Upper lobe of right lung (tissue), 1 donor: ENCODE measurements at regions not wholly inside any gene's neighbourhood (a gene's known extent, or its start where the extent isn't known, plus 50 kb on each side); places are given as distances from the start of the nearest gene placed in this dataset.
A peak's percentile ranks its signal among the peaks of the same experiment; 100 is the strongest.

Experiments used
- ATAC-seq: fragments of 200-7000 bp; cut with Tn5 transposase; one replicate; pipeline ENCODE4 v1.9.1; 2020; ENCODE audit warnings: mild to moderate bottlenecking, moderate library complexity
- DNase-seq: peaks from one replicate; pipeline ENCODE4 v3.0.0-alpha.2; 2020
- H3K27ac ChIP-seq: fragments of 200-600 bp; one replicate; pipeline ENCODE4 v1.8.0; 2022
- H3K27me3 ChIP-seq: fragments of 200-600 bp; one replicate; pipeline ENCODE4 v1.8.0; 2022; ENCODE audit warnings: mild to moderate bottlenecking
- H3K36me3 ChIP-seq: fragments of 200-600 bp; one replicate; pipeline ENCODE4 v1.8.0; 2022
- H3K4me1 ChIP-seq: fragments of 200-600 bp; one replicate; pipeline ENCODE4 v1.8.0; 2022
- H3K4me3 ChIP-seq: fragments of 200-600 bp; one replicate; pipeline ENCODE4 v1.8.0; 2022; ENCODE audit warnings: mild to moderate bottlenecking
- H3K9me3 ChIP-seq: fragments of 200-600 bp; one replicate; pipeline ENCODE4 v1.8.0; 2022
- intact Hi-C: fragments of 100-400 bp; cut with DNase I; formaldehyde crosslinking; loops from one replicate; pipeline ENCODE4 v1.11.0; 2022
- TF ChIP-seq, protein P1 (sequence below): fragments of 200-600 bp; IDR thresholded peaks from one replicate; pipeline ENCODE4 v1.8.0; 2022; ENCODE audit warnings: antibody characterized with exemption
- donor health status: DM: no; HTN: yes; CAD: no; lungs with severe emphysema.

DNA sequence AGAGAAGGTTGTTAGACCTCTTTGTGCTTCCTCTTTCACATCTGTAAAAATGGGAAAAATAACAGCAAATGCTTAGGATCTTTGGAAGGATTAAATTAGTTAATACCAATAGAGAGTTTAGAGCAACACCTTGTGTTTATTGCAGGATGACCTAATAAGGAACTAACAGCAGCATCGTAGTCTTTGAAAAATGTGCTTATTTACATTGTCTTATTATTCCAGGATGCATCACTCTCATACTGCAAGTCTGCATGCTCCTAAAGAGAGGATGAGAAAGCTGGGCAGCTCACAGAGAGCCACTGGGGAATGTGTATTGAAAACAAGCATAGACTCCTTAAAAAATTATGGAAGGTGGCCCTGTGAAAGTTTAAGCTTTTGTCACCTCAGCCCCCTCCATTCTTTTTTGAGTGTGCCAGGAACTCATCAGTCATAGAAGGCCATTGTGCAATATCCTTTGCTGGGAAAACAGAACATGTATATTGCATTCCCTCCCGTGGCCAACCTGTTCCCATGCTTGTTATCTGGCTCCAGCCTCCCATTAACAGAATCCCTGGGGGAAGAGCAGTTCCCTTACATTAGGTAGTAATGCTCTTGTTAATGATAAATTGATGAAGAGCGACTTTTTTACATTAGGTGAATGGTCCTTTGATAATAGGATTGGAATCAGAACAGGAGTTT lies 180.7 kb downstream of the ZNF326 start:
- H3K4me3 ChIP-seq: no peak overlapping the region
- TF ChIP-seq, protein P1, sequence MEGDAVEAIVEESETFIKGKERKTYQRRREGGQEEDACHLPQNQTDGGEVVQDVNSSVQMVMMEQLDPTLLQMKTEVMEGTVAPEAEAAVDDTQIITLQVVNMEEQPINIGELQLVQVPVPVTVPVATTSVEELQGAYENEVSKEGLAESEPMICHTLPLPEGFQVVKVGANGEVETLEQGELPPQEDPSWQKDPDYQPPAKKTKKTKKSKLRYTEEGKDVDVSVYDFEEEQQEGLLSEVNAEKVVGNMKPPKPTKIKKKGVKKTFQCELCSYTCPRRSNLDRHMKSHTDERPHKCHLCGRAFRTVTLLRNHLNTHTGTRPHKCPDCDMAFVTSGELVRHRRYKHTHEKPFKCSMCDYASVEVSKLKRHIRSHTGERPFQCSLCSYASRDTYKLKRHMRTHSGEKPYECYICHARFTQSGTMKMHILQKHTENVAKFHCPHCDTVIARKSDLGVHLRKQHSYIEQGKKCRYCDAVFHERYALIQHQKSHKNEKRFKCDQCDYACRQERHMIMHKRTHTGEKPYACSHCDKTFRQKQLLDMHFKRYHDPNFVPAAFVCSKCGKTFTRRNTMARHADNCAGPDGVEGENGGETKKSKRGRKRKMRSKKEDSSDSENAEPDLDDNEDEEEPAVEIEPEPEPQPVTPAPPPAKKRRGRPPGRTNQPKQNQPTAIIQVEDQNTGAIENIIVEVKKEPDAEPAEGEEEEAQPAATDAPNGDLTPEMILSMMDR: no peak
- H3K27ac ChIP-seq: no peak overlapping the region
- DNase-seq (no peak), ATAC-seq (peak; percentile 64)
- H3K36me3 ChIP-seq: no peaks in the 10 kb centered on the region
- no peaks in the 10 kb centered on the region for H3K27me3 ChIP-seq
- no peaks in the 10 kb centered on the region for H3K4me1 ChIP-seq
- intact Hi-C loops: no loop called here
- H3K9me3 ChIP-seq: no peaks in the 10 kb centered on the region

DNA sequence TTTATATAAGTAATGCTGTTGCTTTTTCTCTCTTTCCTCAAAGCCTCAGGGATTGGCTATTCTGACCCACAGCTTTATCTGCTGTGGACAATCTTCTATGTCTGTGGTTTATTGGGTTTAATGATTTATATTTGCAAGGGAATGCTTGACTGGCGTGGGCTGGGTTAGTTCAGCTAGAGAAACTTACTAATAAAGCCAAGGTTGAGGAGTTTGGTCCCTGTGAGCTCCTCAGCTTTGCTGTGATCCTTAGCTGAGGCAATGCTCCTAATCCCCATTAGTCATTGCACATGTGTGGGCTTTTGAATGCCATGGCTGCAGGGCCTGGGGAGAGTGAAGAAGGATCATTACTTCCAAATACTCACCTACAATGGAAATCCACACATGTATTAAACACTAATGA lies 179.3 kb downstream of the ZNF326 start:
- DNase-seq (no peak), ATAC-seq (no peak)
- intact Hi-C loops: no loop called here
- Histone ChIP-seq H3K4me1 (no peaks in the 10 kb centered on the region), H3K27ac (no peak overlapping the region), H3K36me3 (no peaks in the 10 kb centered on the region), H3K9me3 (no peaks in the 10 kb centered on the region), H3K27me3 (no peaks in the 10 kb centered on the region), H3K4me3 (no peak overlapping the region)
- TF ChIP-seq, protein P1: no peak

DNA sequence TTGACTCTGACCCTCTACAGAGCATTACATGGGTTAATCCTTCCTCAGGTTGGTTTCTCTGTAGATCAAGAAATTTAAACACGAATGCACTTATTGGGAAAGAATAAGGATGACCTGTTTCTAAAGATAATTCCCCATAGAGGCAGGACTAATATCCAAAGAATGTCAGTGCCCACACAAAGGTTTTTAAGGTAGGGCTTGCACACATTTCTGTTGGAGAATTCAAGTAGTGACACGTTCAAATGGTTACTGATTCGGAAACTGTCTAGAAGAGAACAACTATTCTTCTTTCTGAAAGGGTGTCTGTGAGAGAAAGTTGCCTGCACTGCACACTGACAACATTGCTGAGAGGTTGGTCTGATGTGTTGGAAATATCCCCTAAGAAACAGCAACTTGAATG lies 167.3 kb downstream of the ZNF326 start:
- no peaks in the 10 kb centered on the region for H3K4me1 ChIP-seq
- no peak for DNase-seq
- intact Hi-C loops: no loop called here
- H3K4me3 ChIP-seq: no peak overlapping the region
- H3K9me3 ChIP-seq: no peaks in the 10 kb centered on the region
- H3K27me3 ChIP-seq: no peaks in the 10 kb centered on the region
- no peaks in the 10 kb centered on the region for H3K36me3 ChIP-seq
- no peak for ATAC-seq
- TF ChIP-seq, protein P1: no peak
- no peak overlapping the region for H3K27ac ChIP-seq

DNA sequence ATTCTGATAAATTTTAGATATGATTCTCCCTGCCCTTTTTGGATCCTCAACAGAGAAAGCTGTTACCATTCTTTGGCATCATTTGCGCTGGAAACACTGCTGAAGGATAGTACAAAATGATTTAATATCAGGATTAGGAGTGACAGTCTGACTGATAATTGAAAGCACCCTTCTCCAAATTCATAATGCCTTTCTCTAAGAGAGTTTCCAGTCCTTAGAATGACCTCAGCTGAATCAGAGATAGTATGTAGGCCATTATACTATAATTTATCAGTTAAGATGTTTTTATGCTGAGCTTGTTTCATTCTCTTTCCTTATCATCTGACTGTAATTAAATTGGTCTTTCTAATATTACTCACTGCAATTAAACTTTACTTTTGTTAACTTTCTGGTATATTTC lies 166.7 kb downstream of the ZNF326 start:
- H3K4me3 ChIP-seq: no peak overlapping the region
- H3K9me3 ChIP-seq: no peaks in the 10 kb centered on the region
- H3K27ac ChIP-seq: no peak overlapping the region
- DNase-seq (no peak), ATAC-seq (no peak)
- no peaks in the 10 kb centered on the region for H3K36me3 ChIP-seq
- H3K4me1 ChIP-seq: no peaks in the 10 kb centered on the region
- TF ChIP-seq, protein P1: no peak
- intact Hi-C loops: no loop called here
- no peaks in the 10 kb centered on the region for H3K27me3 ChIP-seq

DNA sequence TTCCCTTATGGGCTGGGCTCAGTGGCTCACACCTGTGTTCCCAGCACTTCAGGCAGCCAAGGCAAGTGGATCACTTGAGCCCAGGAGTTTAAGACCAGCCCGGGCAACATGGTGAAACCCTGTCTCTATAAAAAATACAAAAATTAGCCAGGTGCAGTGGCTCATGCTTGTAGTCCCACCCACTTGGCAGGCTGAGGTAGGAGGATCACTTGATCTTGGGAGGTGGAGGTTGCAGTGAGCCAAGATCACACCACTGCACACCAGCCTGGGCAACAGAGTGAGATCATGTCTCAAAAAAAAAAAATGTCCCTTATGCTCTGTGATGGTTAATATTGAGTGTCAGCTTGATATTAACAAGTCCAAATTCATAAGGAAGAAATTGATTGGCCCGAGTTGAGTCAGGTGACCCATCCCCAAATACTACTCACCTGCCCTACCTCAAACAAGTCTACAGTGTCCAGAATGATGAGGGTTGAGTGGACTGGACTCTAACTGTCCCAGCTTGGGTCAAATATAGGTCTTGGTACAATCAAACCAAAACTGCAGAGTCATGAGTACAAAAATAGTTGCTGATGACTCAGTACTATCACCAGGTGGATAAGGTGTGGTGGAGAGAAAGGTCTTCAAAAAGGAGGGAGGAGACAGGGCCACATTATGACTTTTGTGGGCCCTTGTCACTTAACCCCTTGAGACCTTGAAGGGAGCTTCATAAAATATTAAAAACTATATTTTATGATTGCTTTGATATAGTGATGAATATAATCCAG lies 161.0 kb downstream of the ZNF326 start:
- Histone ChIP-seq H3K36me3 (no peaks in the 10 kb centered on the region), H3K27ac (no peak overlapping the region), H3K4me1 (no peaks in the 10 kb centered on the region), H3K4me3 (no peak overlapping the region), H3K27me3 (no peaks in the 10 kb centered on the region), H3K9me3 (no peaks in the 10 kb centered on the region)
- ATAC-seq (no peak), DNase-seq (no peak)
- TF ChIP-seq, protein P1: no peak
- intact Hi-C loops: no loop called here
